GM12891 (cell line): ENCODE measurements at regions not wholly inside any gene's neighbourhood (a gene's known extent, or its start where the extent isn't known, plus 50 kb on each side); places are given as distances from the start of the nearest gene placed in this dataset.
"Not testable (repeated sequence)": the region's sequence is repeated elsewhere in the genome, so short reads cannot be mapped to it uniquely, and the experiment has no call there.

Source experiments
- DNase-seq: peaks from one replicate; pipeline ENCODE4 v3.0.0; 2011; ENCODE audit warnings: low spot score; ENCODE audit not compliant: insufficient read length
- FAIRE-seq: peaks from 2 replicates; lab custom pipeline; 2011; peaks lifted over from hg19 to GRCh38; lab: Jason Lieb, UNC
- PAX5 ChIP-seq: IDR thresholded peaks from 2 replicates; pipeline ENCODE4 v1.6.1; 2011; ENCODE audit warnings: low read length, moderate library complexity, mild to moderate bottlenecking; ENCODE audit not compliant: insufficient read depth, severe bottlenecking
- POLR2A ChIP-seq: IDR thresholded peaks from 2 replicates; pipeline ENCODE4 v1.6.1; 2011; ENCODE audit warnings: low read depth, low read length, control low read depth
- POLR2AphosphoS5 ChIP-seq: IDR thresholded peaks from 2 replicates; pipeline ENCODE4 v1.6.1; 2011; ENCODE audit warnings: low read depth, low read length, control low read depth
- POU2F2 ChIP-seq: IDR thresholded peaks from 2 replicates; pipeline ENCODE4 v1.6.1; 2011; ENCODE audit warnings: low read depth, mild to moderate bottlenecking, control low read depth, low read length, moderate library complexity
- SPI1 ChIP-seq: IDR thresholded peaks from 2 replicates; pipeline ENCODE4 v1.6.1; 2011; ENCODE audit warnings: low read depth, low read length, control low read depth
- TAF1 ChIP-seq: IDR thresholded peaks from 2 replicates; pipeline ENCODE4 v1.6.1; 2011; ENCODE audit warnings: low read depth, low read length, control low read depth

- no peak for FAIRE-seq
- no peak for DNase-seq
- TF ChIP-seq POU2F2 (no peak), TAF1 (no peak), SPI1 (no peak), PAX5 (no peak), POLR2A (no peak), POLR2AphosphoS5 (no peak)
Observed at GRCh38 chr6:141884850-141885249, 247.9 kb upstream of the GJE1 start.

DNA sequence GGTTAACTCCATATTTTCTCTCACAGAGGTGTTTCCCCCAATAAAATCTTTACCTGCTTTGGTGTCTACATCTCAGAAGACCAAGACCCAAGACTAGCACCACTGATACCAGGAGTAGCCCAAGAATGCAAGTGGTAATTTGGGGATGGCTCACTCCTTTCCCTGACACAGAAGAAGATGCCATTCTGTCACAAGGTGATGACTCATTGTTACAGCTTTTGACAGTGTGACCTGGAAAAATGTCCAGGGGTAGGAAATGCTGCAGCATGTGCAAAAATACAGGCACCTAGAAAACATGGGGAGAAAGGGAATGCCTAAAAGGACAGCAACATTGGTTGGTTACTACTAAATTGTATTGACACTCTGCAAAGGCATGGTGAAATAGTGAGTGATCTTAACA lies 254.0 kb upstream of the GJE1 start:
- FAIRE-seq (no peak), DNase-seq (no peak)
- no peak for TF ChIP-seq PAX5
- no peak for TF ChIP-seq SPI1
- no peak for TF ChIP-seq POLR2AphosphoS5
- TF ChIP-seq TAF1 = no peak
- TF ChIP-seq POLR2A = no peak
- TF ChIP-seq POU2F2 = no peak

- FAIRE-seq (no peak), DNase-seq (no peak)
- TF ChIP-seq POLR2AphosphoS5 = no peak
- no peak for TF ChIP-seq TAF1
Observed at GRCh38 chr6:141877275-141877983, 255.3 kb upstream of the GJE1 start.

GRCh38 chr6:141874930-141875602 lies 257.7 kb upstream of the GJE1 start:
- FAIRE-seq (no peak), DNase-seq (no peak)
- TF ChIP-seq POLR2A (no peak), POLR2AphosphoS5 (no peak), SPI1 (no peak), PAX5 (no peak), POU2F2 (no peak), TAF1 (no peak)

- FAIRE-seq, DNase-seq: not testable (repeated sequence)
Observed at GRCh38 chr6:141869509-141869908, 263.2 kb upstream of the GJE1 start.

DNA sequence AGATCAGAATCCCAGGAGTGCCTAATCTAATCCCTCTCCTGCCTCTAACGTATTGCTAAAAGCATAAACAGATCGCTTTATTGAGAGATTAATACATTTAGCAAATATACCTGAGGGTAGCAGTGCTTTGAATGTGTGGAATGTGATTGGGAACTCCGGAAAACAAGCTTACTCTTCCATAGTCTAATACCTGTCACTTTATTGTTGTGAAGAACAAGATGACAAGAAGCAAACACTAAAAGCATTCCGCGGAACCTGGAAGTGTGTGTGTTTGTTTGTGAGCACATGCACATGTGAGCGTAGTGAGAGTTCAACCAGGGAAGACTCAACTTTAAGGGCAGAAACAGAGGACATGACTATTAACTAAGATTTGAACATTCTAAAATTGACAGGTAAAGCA lies 265.0 kb upstream of the GJE1 start:
- TF ChIP-seq SPI1 = no peak
- TF ChIP-seq POLR2AphosphoS5 = no peak
- TF ChIP-seq POU2F2 = no peak
- no peak for TF ChIP-seq TAF1
- no peak for TF ChIP-seq POLR2A
- DNase-seq = no peak
- FAIRE-seq = no peak

DNA sequence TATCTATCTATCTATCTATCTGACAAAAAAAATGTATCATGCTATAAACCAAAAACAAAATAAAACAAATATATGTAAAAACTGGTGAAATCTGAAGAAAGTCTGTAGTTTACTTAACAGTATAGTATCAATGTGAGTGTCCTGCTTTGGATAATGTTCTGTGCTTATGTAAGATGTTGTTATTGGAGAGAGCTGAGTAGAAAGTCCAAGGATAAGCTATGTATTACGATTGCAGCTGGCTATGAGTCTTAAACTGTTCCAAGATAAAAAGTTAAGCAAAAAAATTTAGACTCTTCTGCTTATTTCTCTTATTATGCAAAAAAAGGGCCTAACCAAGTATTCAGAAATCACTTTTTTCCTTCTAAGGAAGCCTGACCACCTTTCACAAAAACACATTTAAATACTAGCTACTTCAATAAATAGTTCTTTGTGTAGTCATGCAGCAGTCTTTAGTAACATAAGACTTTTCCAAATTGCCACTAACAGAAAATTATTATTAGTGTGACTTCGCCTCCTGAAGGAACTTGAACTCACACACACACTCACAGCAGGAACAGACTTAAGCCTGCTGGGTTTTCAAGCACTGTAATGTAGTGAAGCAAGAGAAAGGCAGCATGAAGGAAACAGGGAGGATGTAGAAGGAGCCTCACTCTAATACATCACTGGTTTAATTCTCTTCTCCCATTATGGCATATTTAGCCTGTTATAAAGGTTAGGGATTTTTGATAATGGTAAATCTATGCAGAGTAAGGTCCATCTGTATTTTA lies 265.8 kb upstream of the GJE1 start:
- no peak for DNase-seq
- TF ChIP-seq PAX5 (no peak), SPI1 (no peak), POU2F2 (no peak), TAF1 (no peak), POLR2A (no peak), POLR2AphosphoS5 (no peak)
- no peak for FAIRE-seq

DNA sequence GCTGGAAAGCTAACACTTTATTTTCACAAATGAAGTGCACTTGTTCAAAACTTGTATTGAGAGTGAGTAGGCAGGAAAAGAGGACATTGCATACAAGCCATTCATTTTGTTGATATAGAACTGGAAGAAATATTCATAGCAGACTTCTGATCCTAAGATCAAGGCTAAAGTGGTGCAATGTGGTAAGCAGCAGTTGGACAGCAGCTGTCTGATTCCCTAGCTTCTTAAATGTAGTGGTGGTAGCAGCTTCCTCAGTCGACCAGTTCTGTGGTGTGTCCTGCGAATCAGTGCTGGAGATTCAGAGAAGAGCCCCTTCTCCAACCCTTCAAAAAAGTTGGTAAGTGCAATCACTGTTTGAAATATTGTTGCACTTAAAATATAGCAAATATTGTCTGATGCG lies 281.7 kb upstream of the GJE1 start:
- no peak for DNase-seq
- TF ChIP-seq PAX5 (no peak), POLR2AphosphoS5 (no peak), POLR2A (no peak), TAF1 (no peak), POU2F2 (no peak), SPI1 (no peak)
- no peak for FAIRE-seq

- DNase-seq (no peak), FAIRE-seq (no peak)
- TF ChIP-seq TAF1 (no peak), POU2F2 (no peak), PAX5 (no peak), POLR2AphosphoS5 (no peak)
Observed at GRCh38 chr6:141848029-141848890, 284.5 kb upstream of the GJE1 start.
